ENCODE measurements at regions not wholly inside any gene's neighbourhood (a gene's known extent, or its start where the extent isn't known, plus 50 kb on each side); places are given as distances from the start of the nearest gene placed in this dataset.
"Not testable (repeated sequence)": the region's sequence is repeated elsewhere in the genome, so short reads cannot be mapped to it uniquely, and the experiment has no call there.

DNA sequence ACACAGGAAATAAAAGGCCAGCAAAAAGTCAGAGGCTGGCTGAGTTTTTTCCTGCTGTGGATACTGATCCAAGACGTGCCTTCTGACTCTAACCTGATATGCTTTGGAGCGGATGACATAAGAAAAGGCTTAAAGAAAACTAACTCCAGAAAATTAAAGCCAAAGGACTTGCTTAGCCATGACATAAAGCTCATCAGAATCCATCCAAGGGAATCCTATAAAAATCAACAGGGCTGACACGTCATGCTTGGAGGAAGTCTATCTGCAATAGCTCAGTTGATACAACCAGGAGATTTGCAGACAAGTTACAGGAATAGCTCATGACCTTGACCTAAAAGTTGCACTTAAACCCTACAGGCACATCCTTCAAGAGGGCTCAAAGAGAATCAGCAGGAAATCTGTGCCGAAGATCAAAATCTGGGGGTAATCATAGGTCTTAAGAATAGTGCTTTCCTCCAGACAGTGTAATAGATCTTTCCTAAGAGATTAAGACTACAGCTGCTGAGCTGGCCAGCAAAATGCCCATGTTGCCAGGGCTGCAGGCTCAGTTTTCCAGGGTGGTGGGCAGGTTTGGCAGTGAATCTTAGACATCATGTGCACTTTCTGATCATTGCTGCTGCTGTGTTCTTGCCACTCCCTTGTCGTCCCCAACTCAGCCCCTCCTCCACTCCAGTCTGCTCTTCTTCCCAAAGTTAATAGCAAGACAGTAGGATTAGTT is 111.5 kb upstream of the SVIL start:
- no peak for DNase-seq

DNA sequence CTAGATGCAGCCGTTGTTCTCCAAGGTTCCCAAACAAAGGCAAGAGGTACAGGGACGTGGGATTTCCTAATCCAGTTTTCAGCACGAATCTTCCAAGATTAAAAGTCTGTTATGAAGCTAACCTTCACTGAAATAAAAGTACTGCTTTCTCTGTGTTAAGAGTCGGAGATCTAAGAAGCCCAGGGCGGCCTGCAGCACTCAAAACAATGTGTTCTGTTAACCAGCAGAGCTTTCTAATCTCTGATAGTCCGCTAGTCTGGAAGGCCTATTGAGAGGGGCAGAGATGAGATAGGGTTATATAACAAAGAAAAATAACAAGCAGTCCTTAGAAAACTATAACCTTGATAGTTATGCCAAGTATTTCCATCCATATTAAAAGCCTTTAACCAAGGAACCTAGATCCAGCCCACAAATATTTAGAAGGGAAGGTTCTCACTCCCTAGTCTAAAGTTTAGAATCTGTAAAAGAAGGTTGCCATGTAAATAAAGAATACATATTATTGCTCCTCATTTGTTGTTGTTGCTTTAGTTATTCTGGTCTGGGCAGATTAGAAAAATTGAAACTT is 106.3 kb upstream of the SVIL start:
- DNase-seq: no peak

DNA sequence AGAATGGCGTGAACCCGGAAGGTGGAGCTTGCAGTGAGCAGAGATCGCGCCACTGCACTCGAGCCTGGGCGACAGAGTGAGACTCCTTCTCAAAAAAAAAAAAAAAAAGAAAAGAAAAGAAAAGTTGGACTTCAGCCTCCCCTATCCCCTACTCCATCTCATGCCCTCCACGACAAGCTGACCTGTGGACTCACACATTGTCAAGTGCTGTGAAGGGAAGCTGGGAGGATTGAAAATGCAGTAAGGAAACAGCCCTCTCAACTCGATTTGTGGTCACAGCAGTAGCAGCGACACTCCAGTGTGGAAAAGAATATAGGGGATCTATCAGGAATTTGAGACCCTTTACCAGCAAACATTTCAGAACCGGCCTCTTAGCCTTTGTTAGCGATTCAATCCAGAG is 103.6 kb upstream of the SVIL start:
- DNase-seq: no peak

DNA sequence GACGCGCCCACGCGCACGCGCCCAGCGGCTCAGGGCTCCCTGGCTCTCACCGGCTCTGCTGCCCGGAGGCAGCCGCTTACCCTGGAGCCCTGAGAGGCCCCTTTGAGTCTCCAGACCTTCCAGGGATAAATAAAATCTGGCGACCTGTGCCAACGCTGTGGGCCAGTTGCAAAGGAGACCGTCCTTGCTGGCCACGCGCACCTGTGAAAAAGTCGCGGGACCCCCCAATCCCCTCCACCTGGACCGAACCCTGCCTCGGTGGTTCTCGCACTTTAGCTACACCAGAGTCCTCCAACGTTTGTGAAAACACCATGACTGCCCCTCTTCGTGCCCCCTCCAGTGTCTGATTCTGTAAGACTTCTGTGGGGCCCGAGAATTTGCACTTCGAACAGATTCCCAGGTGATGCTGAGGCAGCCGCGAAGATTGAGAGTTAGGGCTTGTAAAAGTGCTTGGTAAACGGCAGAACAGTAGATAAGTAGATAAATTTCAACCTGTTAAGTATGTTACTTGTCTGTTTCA is 102.4 kb upstream of the SVIL start:
- no peak for DNase-seq

DNA sequence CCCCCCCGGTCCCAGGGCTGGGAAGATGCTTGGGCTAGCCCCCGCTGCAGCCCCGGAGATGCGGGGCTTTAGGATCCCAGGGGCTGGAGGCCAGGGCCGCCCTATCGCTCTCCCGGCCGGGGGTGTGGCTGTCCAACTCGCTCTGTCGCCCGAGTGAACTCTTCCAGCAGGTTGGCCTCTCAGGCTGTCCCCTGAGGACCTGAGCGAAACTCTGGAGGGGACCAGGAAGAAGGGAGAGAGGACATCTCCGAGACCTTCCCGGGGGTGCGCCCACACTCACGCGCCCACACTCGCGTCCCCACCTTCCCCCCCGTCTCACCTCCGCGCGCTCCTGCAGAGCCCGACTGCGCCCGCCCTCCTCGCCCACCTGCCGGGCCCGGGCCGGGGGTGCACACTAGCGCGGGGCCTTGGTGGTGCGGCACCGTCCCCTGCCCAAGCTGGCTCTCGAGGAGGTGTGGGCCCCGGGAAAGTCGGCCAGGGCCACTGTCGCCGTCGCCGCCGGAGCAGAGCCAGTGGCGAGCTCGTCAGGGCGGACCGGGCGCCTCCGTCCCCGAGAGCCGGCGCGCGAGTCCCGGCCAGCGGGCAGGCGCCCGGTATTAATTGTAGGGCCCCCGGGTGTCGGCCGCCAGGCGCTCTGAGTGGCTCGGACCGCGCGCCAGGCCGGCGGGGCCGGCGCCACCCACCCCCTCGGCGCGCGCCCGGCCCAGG is 101.7 kb upstream of the SVIL start:
- DNase-seq: peak; percentile 77

DNA sequence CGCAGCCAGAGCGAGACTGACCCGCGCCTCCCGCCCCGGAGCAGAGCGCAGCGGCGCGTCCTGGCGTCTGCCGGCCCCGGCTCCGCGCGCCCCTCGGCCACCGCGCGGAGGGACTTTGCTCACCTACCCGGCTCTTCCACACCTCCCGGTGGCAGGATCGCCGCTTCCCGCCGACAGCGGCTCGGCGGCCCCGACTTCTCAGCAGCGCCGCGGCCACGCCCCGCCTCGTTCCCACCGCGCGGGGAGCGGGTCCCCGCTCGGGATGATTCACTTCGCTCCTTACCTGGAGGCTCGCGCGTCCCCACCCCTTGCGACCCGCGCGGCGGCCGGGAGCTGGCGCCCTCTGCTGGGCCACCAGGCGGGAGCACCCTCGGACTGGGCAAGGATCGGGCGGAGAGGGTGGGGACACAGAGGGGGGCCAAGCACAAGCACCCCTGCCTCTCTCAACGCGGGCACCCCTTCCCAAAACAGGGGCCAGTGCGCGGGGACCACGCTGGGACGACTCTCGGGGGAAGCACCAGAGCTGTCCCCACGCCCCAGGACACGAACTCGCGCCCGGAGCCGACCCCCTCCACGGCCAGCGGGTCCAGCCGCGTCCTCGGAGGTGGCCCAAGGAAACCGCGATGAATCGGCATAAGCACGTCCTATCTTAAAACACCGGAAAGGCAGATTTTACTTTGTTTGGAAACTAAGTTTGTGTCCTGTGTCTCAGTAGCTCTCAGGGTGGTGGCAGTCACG is 101.0 kb upstream of the SVIL start:
- peak; percentile 95 for DNase-seq

DNA sequence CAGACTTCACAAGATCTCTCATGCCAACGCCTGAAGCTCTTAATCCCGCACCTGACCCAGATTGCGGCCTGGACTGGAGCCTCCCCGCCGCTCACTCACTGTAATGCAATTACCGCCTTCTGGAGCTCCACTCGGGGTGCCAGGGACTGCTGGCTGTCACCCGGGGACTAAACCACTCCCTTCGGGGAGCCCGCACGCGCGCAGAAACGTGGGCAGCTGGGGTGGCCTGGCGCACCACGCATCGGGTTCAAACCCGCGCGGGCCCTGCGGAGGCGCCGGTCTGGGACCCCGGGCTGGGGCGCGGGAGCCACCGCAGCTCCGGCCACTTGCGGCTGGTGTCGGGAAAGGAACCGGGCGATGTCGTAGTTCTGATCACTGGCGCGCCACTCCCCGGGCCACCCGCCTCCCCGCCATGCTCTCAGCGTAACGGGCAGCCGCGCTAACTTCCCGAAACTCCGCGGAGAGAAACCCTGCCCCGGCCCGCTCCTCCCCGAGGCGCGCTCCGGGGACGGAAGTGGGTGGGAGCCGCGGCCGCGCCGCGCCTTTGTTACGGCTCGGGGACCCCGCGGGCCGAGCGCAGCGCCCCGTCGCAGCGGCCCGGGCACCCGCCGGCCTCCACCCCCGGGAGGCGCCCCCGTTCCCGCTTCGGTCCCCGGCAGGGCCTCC is 100.3 kb upstream of the SVIL start:
- peak; percentile 81 for DNase-seq

DNA sequence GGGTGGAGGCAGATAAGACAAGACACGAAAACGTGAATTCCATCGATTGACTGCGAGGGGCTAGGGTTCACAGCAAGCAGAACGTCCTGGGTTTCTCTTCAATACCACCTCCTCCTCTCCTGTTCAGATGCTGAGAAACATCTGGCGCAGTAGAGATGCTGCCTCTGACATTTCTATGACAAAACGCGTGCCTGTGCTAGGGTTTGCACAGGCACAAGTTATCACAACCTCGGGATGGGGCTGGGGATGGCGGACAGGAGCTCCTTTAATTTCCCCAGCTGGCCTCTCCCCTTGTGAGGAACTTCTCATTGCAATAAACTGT is 99.8 kb upstream of the SVIL start:
- DNase-seq: no peak

DNA sequence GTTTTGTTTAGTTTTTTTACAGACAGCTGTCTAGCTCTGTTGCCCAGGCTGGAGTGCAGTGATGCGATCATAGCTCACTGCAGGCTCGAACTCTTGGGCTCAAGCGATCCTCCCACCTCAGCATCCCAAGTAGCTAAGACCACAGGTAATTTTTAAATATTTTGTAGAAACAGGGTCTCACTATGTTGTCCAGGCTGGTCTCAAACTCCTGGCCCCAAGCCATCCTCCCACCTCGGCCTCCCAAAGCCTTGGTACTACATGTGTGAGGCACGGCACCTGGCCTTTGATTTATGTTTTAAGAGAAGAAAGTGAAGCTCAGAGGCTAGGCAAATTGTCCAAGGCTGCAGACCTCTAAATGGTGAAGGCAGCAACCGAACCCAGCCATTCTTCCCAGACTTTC is 98.6 kb upstream of the SVIL start:
- DNase-seq: no peak

DNA sequence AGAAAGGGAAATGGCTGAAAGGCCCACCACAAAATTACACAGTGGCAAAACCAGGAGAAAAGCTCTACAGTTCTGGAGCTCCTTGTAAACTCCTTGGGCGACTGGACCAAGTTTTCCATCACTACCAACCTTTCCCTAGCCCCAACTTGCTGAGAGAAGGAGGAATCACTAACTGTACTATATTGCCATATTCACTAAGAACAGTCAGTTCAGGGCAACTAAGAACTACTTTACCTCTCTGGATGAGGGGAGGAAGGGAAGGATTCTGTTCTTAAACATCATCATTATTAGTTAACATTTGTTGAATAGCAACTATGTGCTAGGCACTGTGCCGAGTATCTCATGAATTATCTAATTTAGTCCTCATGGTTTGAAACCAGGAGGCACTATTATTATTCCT is 98.1 kb upstream of the SVIL start:
- DNase-seq: no peak

DNA sequence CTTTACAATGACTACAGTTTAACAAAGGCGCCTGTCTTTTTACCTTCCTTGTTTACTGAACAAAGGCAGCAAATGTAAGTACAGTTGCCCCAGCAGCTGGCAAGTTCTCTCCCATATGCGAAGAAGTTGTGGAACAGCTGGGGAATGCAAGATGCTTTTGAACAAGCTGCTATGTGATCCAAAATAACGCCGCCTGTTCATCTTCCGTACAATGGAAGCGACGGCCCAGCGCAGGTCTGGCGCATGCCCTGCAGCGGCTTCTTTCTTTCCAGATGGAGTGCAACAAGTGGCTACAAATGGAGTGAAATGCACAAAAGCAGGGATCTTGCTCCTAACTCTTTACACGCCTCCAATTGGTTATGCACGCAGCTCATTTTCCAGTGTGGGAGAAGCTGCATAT is 97.0 kb upstream of the SVIL start:
- DNase-seq: peak; percentile 72

DNA sequence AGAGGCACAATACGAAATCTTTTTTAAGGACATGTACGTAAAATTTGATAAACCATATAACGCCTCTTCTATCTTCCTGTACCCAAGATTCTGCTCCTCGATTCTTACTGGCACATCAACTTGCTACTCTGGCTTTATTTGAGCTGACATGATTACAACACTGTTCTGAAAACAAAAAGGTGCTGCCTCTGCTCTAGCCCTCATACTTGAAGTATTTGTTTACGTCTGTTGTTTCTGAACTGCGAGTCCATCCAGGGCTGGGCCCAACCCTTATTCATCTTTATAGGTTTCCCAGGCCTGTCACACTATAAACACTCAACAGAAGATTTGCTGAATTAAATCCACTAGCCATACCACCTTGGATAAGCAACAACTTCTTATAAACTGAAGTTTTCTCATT is 96.2 kb upstream of the SVIL start:
- no peak for DNase-seq

DNA sequence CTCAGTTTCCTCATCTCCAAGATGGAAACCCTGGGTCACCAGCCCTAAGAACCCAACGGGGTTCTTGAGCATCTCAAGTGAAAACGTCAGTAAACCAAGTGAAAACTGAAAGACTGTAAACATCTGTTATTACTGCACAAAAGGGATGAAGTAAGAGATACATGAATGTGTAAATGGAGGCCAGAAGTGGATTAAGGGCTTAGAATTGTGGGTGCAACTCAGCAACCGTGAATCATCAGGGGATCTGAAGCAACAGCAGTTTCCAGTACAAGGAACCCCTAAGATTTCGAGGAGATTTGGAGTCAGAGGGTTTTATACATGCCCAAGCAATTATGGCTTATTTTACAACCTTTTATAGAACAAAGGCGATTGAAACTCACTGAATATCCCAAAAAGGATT is 95.7 kb upstream of the SVIL start:
- no peak for DNase-seq

DNA sequence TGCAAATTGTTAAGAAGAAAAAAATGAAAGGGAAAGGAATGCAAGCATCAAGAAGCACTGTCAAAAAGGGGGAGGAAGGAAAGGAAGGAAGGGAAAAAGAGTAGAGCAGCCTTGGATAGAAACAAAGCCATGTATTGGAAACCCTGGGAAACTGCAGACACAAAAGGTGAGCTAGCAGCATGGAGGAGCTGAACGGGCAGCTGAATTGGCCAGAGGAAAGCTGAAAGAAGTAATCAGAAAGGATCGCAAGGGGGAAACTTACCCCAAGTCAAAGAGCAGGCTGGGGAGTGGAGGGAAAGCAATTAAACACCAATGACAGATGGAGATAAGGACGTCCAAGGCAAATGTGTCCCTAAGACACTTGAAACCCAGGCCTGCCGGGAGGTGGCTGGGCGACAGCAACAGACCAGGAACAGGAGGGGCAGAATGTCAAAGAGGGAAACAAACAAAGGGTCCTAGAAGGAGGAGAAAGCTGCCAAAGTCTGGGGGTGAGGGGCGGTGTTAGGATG is 93.8 kb upstream of the SVIL start:
- no peak for DNase-seq

DNA sequence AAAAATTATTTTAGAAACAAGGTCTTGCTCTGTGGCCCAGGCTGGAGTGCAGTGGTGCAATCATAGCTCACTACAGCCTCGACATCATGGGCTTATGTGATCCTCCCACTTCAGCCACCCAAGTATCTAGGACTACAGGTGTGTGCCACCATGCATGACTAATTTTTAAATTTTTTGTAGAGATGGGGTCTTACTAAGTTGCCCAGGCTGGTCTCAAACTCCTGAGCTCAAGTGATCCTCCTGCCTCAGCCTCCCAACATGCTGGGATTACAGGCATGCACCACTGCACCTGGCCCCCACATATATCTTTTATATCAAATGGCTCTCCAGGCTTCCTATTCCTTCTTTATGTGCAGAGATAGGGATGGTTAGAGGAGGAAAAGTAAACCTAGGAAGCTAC is 91.2 kb upstream of the SVIL start:
- not testable (repeated sequence) for DNase-seq

DNA sequence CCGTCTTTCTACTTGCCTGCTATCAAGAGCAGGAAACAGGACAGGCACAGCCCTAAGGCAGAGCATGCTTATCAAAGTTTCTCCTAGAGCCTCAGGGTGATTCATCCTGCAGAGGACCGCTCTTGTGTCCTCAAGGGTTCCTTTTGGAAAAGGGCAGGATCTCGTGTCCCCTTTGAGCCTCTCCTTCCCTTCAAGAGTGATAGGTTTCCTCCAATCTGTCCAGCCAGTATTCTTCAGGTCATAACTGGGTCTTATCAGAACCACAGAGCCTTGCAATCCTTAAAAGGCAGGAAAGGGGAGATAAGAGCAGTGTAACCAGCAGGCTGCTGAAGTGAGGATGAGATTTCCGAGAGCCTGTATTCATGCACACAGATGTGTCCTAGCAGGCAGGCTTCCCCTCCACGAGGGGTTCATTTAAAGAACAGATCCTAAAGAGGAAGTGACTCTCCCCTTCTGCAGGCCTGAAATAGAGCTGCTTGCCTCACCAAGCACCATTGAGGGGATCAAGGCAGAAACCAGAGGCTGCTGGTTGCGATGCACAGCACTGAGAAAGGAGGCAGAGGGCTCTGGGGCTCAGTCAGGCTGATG is 90.5 kb upstream of the SVIL start:
- DNase-seq: no peak

DNA sequence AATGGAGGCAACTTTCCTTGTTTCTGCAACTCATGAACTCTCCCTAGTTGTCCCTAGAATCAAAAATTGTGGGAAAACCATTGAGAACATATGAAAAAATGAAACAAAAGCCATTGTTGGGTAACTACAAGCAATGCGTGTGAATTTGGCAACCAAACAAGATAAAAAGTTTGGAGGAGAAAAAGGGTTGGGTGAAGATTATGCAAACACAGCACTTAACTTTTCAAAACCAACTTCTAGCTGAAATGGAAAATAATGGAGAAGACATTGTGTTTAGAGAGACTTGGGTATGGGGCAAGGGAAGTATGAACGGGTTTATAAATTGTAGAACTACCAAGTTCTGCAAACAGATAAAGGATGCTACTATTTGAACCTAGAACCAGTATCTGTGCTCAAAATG is 89.0 kb upstream of the SVIL start:
- DNase-seq: no peak

DNA sequence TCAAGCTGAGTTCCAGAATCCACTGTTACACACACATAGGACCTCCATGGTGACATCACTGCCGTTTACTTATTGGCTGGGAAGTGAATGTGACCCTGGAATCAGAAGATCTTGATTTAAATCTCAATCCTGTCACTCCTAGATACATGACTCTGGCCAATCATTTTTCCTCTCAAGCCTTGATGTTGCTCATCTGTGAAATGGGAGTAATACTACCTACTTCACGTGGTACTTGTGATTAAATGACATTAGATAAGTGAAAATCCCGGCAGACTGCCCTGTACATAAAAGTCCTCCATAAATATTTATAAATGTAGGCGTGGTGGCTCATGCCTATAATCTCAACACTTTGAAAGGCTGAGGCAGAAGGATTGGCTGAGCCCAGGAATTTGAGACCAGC is 88.0 kb upstream of the SVIL start:
- no peak for DNase-seq

DNA sequence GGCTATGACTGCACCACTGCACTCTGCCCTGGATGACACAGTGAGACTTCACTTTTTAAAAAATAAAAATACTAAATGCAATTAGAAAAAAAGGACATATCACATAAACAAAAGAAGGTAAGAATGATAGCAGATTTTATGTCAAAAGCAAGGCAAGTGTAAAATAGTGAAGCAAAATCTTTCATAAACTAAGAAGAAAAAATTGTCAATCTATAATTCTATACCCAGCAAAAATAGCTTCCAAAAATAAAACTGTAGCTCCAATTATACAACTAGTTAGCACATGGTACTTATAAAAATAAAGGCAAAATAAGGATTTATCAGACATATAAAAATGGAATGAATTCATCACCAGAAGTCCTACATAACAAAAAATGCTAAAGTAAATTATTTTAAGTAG is 85.4 kb upstream of the SVIL start:
- no peak for DNase-seq

DNA sequence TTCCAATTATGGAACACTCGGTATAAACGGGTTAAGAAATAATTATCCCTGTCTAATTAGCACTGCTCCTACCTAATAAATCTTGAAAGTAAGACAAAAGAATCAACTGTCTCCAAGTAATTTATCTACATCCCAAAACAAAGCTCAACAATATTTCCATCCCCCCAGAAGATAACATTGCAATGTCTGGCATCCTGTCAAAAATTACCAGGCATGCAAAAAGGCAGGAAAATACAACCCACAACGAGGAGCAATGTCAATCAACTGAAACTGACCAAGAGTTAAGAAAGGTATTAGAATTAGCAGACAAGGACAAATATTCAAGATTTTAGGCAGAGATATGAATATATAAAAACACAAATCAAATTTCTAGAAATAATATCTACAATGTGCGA is 84.5 kb upstream of the SVIL start:
- no peak for DNase-seq

DNA sequence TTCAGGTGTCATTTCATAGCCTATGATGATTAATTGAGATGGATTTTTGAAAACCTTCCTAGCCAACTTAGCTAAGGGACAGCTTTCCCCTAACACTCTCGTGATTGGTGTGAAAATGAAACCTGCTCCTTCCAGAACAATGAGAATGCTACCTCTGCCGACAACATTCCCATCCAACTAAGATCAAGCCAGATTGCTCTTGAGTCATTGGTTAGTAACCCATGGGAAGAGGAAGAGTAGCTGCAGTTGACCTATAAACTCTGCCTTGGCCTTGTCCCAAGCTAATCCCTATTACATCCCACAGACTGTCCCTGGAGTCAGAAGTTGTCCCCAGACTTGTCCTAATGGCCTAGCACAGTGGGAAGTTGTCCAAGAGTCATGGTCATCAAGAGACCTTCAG is 80.5 kb upstream of the SVIL start:
- no peak for DNase-seq

DNA sequence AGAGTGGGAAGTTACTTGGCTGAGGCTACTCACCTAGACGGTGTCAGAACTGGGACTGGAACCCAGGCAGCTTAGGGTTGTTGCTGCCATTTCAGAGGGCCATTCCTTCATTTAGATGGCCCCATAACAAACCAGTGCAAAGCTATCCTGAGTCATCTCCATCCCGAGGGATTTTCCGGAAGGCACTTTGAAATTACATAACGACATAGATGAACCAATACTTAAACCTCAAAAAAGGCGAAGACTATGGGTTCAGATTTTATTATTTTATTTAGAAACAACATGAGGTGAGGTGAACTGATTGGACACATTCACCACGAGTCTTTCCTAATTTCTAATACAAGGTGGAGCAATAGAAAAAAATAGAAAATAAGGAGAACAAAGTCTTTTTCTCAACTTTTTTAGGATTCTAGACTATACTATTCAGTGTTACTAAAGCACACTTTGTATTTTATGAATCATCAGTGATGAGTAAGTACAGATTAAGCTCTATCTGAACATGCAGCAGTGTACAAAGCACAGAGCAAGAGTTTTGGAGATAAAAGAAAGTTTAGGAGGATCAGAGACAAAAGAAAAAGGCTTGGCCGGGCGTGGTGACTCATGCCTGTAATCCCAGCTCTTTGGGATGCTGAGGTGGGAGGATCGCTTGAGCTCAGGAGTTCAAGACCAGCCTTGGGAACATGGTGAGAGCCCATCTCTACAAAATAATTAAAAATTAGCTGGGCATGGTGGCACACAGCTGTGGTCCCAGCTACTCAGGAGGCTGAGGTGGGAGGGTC is 79.5 kb upstream of the SVIL start:
- DNase-seq: no peak
